HuH-7 (cell line): ENCODE measurements at regions not wholly inside any gene's neighbourhood (a gene's known extent, or its start where the extent isn't known, plus 50 kb on each side); places are given as distances from the start of the nearest gene placed in this dataset.

Source experiments
- DNase-seq: peaks from one replicate; pipeline ENCODE4 v3.0.0; 2011; ENCODE audit warnings: low spot score

DNA sequence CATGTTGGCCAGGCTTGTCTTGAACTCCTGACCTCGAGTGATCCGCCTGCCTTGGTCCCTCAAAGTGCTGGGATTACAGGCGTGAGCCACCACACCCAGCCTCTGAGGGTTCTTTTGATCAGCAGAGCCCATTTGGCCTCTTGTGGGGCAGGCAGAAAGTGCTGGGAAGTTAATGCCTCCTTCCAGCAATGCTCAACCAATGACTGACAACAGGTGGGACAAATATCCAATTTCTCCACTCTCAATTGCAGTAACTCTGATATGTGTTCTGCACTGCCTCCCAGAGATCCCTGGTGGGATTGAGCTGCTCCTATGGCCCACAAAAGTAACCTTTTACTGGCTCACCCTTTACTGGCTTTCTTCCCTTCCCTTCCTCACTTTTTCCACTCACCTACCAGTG is 79.9 kb upstream of the APC start:
- DNase-seq = no peak

GRCh38 chr5:112660359-112660758 is 77.3 kb upstream of the APC start:
- no peak for DNase-seq

- DNase-seq = no peak
These were observed 74.5 kb upstream of the APC start for GRCh38 chr5:112663146-112663545.

- DNase-seq = no peak
These were observed 69.7 kb upstream of the APC start for GRCh38 chr5:112668016-112668415.

- DNase-seq = no peak
These were observed 68.8 kb upstream of the APC start for GRCh38 chr5:112668911-112669310.

DNA sequence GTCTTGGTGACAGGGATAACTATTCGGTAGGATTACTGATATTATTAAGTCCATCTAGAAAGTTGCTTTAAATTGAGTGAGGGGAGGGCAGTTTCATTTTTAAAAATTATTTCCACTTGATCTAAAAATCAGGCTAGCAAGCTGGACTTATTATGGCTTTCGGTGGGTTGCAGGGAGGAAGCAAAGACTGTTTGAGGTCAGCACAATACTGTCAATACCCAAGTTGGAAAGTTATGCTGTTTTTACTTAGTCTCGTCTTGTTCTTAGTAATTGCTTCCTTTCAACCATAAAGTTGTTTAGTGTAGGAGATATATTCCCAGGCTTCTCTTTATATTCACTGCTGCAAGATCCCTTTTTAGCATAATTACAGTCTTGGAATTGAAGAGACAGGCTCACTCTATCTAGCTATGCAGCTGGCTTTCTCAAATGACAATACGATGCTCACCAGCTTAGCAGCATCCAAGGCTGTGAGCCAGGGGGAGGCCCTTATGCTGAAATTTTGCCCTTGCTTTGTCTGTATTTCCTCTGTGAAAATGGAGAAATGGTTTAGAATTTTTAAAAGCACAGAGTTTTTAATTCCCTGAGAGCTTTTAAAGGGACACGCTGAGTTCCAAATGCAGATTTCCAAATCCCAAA is 68.2 kb upstream of the APC start:
- DNase-seq = no peak

DNA sequence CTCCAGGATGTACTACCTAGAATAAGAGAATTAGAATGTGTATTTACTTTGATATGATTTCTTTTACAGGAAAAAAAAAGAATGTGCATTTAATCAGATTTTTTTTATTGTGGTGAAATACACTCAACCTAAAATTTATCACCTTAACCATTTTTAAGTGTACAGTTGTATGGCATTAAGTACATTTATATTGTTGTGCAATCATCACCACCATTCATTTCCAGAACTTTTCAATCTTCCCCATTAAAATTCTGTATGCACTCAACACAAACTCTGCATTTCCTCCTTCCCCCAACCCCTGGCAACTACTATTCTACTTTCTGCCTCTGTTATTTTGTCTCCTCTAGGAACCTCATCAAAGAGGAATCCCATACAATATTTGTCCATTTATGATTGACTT is 66.0 kb upstream of the APC start:
- no peak for DNase-seq

DNA sequence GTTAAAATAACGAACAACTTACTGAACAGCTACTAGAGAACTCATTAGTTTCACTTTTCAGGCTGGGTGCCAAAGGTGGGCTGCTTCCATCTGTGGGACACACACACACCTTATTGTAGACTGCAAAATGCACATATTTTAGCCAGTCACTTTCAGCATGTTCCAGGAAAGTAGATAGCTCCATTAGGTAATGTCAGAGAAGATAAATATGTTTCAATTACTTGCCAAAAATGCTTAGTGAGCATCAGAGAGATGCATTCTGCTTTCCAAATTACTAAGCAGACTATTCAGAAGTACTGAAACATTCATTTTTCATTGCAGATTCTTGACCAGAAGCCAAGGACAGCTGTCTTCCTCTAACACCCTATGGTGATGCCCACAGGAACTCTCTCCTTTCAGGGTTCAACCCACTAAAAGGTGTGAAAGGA is 56.2 kb upstream of the APC start:
- DNase-seq = no peak

DNA sequence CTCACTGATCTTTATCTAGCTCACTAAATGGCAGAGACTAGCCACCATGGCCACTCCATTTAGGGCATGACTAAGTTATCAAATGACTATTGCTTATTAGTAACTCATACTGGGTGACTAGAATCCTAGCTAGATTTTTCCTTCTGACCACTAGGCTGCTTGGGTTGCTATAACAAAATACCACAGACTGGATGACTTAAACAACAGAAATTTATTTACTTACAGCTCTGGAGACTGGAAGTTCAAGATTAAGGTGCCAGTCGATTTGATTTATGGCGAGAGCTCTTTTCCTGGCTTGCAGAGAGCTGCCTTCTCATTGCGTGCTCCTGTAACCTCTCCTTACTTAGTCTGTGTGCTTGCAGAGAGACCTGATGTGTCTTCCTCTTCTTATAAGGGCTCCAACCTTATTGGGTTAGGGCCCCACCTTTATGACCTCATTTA is 55.0 kb upstream of the APC start:
- DNase-seq = no peak

- no peak for DNase-seq
These were observed 53.6 kb upstream of the APC start for GRCh38 chr5:112684121-112684520.

DNA sequence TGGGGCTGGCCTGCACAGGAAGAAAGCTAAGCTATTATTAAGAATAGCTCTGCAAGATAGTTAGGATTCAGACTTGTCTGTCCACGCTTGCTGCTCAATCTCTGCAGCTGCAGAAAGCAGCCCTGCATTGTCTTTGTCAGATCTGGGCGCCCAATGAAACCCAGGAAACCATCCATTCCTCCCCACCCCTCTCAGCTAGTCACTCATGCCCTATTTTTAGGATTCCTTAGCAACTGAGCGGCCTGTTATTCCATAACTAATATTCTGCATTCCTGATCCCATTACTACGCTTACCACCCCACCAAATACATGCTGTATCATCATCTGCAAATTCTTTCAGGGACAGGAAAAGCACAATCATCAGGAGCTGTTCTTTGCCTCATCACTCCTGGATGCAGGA is 52.9 kb upstream of the APC start:
- no peak for DNase-seq

DNA sequence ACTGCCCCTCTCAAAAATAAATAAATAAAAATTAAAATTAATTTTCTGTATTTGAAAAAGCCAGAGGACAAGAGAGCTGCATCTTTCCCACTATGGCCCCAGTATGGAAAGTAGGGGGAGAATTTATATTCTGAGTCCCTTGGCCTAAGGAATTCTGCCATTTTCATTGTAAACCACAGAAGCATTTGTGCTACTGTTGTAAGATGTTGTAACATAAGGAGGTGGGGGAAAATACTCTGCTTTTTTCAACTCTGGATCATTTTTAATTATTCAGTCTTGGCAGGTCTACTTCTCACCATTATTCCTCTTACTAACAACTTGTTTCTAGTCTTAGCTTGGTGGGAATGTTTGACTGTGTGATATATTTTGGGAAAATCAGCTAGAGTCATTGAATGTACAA is 52.3 kb upstream of the APC start:
- no peak for DNase-seq

DNA sequence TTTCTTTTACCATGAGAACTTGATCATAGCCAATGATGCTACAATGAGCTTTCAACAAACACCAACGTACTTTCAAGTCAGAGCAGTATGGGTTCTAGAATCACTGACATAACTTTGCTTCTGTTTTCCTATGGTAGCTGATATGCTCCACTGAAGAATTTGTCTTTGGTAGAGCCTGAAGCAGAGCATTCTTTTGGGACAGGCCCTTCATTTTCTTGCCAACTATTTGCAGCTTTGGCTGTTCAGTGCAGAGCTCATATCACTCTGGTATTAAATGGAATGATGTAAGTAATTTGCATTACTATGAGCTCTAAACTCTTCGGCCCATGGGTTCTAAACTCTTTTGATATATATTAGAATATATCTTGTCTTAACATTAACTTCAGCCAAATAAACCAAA is 51.8 kb upstream of the APC start:
- no peak for DNase-seq

DNA sequence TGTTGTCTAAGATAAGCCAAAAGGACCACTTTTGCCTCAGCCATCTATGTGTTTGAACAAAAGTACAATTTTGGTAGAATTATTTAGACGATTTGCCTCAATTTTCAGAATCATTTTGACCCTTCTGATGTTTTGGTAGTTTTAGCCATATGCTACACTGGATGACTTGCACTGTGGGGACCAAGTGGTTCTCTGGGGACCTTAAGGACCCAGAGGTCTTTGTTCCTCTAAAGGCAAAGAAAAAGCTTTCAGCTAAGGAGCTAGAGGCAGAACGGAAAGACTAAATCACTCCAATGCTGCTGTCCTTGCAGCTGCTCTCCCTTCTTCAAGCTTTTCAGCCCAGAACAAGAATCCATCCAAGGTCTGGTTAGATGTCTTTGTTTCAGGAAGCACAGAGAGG is 51.0 kb upstream of the APC start:
- DNase-seq = no peak

DNA sequence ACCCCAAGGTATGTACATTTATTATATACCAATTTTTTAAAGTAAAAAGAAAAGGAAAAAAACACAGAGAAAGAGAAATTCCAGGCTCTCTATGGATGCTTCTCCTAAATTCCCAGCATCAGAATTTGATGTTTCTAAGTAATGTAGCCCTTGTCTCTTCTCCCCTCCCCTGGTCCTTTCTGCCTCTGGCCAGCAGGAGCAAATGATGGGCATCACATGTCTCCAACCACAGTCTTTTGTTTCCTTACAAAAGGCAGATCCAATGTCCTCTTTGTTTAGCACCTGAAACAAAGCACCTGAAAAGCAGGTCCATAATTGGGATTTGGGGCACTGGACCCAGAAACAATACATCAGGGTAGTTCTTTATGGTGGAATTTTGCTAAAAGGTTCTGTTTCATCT is 50.4 kb upstream of the APC start:
- DNase-seq = no peak
